RPMI8226 (cell line): ENCODE measurements at regions not wholly inside any gene's neighbourhood (a gene's known extent, or its start where the extent isn't known, plus 50 kb on each side); places are given as distances from the start of the nearest gene placed in this dataset.
"Not testable (repeated sequence)": the region's sequence is repeated elsewhere in the genome, so short reads cannot be mapped to it uniquely, and the experiment has no call there.

Source experiments
- DNase-seq: peaks from one replicate; pipeline ENCODE4 v3.0.0-alpha.2; 2015

DNA sequence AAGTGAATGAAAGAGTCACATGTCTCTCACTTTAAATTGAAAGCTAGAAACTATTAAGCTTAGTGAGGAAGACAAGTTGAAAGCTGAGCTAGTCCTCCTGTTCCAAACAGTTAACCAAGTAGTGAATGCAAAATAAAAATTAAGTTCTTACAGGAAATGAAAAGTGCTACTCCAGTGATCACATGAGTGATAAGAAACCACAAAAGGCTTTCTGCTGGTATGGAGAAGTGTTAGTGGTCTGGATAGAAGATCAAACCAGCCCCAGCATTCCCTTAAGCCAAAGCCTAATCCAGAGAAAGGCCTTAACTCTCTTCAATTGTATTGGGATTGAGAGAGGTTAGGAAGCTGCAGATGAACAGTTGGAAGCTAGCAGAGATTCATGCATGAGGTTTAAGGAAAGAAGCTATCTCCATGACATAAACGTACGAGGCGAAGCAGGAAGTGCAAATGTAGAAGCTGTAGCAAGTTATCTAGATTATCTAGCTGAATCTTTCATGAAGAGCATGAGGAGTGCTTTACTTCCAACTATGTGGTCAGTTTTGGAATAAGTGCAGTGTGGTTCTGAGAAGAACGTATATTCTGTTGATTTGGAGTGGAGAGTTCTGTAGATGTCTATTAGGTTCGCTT is 261.6 kb downstream of the MDFIC start:
- no peak for DNase-seq

DNA sequence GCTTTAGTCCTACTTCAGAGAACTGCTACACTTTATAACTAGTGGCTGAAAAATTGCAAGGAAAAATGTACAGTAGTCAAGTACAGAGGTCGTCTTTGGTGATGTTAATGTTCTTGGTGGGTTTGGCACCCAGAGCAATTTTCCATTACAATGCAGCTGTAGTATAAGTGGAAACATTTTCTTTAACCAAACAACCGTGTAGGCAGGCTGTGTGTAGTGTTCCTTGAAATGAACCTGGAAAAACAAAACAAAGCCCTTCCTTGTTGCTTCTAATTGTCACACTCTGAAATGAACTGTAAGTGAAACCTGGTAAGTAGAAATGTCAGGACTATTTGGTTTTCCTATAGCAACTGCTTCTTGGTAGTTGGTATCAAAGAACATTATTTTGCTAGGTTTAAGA is 256.9 kb downstream of the MDFIC start:
- DNase-seq = no peak

DNA sequence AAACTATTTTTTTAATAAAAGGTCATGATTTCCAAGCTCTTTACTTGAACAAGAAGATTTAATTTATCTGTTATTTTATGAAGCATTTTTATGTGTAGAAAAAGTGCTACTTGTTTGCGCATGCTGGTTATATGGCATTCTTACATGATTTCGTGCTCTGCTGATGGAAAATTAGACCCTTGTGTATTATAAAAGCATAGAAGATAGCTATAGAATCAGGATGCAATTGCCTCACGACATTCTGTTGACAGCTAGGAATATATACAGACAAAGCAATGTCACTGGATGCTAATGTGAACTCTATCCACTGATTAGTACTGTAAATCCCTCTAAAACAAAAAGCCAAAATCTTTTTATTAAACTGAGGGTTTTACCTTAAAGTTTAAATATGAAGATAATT is 255.9 kb downstream of the MDFIC start:
- no peak for DNase-seq

DNA sequence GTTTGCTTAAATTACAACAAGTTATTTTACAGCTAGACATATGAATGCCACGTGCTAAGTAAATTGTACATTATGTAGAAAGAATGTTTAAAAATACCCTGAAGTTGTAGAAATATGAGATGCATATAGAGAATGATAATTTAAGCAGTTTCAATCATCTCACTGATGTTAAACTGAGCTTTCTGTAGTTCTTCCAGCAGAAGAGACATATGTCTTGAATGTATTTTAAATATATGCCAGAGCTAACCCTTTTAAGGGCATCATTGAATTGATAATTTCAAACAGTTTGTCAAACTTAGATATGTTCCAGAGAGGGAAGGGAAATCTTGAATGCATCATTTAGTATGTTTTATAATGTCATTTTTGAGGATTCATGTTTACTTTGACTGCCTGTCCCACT is 255.2 kb downstream of the MDFIC start:
- no peak for DNase-seq

DNA sequence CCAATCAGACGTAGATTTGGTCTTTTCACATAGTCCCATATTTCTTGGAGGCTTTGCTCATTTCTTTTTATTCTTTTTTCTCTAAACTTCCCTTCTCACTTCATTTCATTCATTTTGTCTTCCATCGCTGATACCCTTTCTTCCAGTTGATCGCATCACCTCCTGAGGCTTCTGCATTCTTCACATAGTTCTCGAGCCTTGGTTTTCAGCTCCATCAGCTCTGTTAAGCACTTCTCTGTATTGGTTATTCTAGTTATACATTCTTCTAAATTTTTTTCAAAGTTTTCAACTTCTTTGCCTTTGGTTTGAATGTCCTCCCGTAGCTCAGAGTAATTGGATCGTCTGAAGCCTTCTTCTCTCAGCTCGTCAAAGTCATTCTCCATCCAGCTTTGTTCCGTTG is 250.5 kb downstream of the MDFIC start:
- DNase-seq = not testable (repeated sequence)

DNA sequence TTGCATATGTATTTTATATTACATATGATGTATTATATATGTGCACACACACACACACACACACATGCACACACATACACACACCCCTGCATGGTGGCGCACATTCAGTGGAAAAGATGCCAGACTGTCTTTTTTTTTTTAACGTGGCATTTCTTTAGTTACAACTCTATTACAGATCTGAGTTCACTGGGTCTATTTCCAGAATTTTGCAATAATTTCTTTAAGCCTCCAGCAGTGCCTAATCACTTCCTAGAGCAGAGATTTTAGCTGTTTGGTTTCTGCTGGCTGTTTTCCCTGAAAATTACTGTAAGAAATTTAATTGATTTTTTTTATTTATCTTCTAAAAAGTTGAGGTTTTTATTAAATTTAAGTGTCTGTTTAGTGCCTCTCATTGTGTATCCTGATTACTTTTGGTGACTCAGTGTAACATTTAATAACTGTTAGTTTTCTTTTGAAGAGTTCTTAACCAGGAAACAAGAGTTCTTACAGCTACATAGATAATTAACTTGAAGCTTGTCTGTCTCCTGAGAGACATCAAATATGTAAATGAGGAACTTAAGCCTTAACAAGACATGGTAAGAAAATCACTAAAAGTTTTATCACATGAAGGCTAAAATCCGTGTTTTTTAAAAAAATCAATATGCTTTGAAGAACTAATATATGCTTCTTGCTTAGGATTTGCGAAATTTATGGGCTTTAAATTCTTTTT is 232.0 kb downstream of the MDFIC start:
- DNase-seq = no peak

DNA sequence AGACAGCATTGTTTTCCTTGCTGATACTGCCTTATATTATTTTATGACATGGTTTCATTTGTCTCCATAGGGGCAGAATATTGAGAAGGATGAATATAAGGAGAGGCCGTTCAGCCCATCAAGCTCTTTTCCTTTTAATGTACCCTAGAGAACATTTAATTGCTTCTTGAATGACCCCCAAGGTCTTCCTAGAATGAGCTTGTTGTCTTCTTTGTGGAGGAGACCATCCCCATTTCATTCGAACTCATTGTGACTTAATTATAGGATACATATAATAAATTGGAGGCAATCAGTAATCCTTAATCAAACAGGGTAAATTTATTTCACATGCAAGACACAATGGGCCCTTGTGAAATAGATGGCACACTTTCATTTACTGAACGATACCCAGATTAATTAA is 231.3 kb downstream of the MDFIC start:
- DNase-seq = no peak

DNA sequence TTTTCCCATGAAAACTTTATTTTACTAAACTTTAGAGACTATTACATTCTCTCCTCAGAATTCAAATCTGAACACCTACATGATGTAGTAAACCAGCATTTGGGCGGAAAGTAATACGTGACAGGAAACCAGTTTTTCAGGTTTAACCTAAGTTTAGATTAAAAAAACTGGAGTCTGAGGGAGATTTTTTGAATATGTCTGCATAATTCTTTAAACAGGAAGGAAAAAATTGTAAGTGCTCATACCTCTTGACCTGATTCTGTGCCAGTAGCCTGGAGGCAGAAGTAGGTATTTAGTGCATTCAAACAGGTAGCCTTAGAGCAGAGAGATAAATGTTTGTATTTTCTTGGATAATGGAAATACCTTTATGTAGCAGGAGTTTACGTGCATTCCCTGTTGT is 224.3 kb downstream of the MDFIC start:
- peak; percentile 42 for DNase-seq

DNA sequence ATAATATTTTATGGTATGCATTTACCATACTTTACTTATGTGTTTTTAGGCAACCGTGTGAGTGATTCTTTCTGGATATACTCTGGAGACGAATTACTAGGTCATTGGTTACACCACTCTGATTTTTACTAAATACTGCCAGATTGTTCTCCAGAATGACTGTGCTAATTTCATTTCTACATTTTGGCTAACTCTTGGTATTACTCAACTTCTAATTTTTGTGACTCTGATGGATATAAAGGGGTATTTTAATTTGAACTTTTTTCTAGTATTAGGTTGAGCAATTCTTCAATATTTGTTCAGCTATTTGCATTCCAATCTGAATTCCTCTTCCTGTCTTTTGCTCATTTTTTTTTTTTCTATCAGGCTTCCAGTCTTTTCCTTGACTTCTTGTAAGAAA is 223.6 kb downstream of the MDFIC start:
- DNase-seq = no peak

DNA sequence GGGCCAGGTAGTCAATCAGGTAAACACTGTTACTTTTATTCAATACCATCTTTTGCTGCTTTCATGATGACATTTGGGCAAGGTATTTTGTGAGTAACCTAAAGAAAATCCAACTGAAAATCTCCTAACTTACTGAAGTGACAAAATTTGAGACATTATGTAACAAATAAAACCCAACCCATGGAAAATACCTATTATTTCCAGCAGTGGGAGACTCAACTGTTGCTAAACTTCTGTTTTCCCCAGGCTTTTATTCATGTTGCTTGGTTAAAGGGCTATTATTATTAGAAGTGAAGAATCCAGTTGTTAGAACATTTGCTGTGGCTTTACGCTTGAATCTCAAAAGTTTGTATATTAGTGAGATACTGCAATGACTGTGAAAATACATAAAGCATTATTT is 215.9 kb downstream of the MDFIC start:
- DNase-seq = no peak

DNA sequence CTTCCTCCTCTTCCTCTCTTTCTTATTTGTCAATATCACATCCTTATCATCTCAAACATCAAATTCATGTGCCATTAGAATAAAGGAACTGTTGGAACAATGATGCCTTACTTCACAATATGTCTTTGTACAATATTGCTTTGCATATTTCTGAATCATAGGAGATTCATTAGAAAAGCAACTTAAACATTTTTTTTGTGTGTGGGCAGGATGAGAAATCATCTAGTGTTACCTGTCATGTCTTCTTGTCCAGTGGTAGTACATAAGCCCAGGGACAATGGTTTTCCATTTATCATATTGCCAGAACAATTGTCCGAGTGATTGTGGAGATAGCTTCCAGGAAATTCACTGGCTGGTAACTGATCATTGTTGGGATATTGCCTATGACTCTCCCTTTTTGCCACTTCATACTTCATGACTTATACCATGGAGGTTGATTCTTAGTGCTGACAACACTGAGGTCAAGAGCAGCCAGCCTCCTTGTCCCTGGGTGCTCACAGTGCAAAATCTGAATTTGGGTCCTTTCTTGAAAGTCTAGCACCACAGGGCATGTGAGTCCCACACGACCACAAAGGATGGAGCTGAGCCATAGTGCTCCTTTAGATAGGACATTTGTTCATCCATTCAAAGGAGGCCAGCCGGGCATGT is 215.0 kb downstream of the MDFIC start:
- no peak for DNase-seq

DNA sequence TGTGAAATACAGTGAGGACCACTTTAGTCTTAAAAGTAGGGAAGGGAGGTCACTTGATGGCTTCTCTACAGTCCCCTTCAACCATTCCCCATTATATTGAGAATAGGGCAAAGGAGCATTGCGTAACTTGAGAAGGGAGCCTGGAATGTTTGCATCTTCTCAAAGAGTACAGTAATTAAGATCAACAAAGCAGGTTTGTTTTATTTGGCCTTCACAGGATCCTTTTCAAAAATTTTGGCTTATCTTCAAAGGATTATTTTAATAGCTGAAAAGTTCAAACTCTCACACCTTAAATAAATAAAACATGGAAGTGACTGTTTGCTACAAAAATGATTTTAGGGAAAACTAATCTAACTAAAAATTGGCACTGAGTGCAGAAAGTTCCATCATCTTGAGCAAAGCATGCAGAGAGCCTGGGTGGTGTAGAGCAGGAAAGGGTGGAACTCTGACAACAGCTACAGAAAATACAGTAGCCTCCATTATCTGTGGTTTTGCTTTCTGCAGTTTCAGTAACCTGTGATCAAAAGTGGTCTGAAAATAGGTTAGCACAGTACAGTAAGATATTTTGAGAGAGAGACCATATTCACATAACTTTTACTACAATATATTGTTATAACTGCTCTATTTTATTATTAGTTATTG is 214.0 kb downstream of the MDFIC start:
- no peak for DNase-seq

DNA sequence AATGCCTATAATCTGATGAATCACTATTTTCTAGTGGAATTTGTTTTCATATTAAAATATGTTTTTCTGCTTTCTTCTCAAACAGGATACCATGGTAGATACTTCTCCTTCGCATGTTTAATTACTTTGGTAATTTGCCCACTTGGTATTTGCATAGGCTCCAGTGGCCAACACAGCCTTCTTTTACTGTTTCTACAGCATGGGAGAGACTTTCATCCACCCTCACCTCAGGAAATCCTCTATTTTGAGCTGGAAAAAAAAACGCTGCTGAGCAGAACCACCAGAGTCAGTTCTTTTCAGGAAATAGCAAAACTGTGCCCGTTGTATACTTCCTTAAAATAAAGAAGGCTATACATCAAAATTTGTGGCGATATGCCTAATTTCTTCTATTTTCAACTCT is 213.3 kb downstream of the MDFIC start:
- no peak for DNase-seq

DNA sequence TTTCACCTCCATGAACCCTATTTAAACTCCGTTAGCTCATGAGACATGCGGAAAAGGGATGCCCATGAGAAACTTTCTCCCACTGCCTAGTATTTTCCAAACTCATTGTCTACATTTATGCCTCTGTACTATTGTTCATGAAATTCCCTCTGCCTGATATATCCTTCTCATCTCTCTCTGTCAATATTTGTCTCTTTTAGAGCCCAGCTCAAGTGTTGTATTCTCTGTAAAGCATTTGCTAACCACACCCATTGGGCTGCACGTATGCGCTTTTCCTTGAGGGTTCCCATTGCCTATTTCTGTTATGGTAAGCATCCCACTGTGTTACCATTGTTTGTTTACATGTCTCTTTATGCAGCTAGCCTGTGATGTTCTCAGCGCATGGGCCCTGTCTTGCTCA is 211.4 kb downstream of the MDFIC start:
- DNase-seq = no peak

DNA sequence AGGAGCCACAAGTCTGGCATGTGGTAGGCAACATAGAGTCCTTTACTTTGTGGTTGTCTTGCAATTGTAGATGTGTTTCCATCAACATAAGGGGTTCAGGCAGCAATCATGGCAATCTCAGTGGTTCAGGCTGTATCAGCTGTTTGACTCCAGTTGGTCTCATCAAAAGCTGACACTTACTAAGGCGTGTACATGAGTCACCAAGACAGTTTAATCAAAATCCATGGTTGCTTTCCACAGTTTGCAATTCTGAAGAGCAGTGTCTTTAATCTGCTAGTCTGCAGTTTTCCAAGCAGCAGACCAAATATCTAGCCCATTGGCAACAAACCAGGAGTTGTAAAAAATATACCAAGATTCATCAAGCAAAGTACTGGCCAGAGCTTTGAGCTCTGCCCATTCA is 210.2 kb downstream of the MDFIC start:
- no peak for DNase-seq

DNA sequence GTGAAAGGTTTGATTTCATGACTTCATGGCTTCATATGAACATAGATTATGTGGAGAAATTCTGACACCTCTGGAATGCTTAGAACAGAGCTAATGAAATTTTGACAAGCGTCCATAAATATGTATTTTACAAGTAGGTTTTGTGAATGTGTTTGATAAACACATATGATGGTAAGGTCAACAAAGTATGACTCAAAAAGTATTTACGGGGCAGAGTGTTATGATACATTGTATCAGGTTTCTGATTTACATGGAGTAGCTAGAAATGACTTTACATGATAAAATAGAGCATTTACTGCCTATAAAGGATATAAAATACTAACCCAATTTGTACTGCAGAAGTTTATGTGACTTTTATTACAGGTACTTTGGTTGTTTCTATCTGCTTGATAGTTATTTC is 206.3 kb downstream of the MDFIC start:
- no peak for DNase-seq

DNA sequence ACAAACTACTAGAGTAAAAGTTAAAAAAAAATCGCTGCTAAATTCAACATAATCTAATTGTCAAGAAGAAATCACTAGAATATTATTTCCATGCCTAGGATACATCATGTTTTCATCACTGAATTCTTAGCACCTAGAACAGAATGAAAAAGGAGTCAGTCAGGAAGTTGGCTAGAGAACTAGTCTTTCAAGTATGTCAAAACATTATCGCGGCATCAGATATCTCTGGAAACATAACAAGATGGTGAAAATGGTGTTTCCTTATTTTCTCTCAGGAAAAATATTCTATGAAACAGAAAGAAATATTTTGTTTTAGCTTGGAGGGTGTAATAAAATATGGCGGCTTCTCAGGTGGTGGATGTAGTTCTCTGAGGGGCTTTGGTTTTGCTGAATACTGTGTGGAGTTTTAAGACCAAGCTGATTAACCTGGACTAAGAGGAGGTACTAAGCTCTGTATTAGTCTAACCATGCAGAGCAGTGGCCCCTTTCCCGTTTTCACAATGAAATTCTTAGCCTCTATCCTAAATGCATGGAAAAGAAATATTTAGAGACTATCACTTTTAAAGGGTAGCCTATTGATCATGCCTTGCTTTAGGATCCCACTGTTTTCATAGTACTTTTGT is 205.6 kb downstream of the MDFIC start:
- no peak for DNase-seq

DNA sequence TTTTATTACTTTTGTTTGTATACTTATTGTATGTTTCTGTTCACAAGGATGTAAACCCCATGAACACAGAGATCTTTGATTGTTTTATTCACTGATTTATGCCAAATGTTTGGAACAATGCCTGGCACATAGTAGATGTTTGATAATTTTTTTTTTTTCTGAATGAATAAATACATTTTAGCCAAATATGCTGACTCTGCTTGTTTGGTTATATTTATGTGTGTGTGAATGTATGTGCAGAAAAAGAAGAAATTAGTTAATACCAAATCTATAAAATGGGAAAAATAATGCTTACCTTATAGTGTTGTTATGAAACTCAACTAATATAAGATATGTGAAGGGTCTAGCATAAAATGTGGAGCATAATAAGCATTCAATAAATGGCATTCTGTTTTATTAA is 203.9 kb downstream of the MDFIC start:
- no peak for DNase-seq

DNA sequence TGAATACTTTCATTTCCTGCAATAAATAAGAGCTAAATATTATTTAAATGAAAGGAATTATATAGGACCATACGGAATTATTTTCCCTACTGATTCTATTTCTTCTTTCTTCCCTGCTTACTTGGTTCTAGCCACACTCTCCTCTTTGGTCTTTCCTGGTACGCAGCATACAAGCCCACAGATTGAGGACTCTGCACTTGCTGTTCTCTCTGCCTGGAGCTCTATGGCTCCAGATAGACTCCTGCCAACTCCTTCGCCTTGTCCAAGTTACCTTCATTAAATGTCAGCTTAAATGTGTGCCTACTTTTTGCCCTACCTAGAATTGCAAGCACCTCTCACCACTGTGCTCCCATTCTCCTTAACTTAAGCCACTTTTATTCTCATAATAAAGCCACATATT is 203.4 kb downstream of the MDFIC start:
- no peak for DNase-seq

DNA sequence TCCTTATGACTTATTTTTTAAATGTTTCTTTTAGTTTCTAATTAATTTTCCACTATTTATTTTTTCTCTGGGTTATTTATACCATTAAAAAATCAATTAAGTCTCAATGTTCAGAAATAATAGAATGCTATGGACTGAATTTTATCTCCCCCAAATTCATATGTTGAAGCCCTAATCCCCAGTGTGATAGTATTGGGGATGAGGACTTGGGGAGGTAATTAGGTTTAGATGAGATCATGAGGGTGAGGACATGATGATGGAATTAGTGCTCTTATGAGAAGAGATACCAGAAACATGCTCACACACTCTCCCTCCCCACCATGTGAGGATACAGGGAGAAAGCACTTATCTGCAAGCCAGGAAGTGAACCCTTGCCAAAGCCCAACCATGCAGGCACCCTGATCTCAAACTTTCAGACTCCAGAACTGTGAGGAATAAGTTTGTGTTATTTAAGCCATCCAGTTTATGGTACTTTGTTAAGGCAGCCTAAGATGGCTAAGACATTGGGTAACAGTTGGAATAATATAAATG is 202.6 kb downstream of the MDFIC start:
- DNase-seq = no peak

DNA sequence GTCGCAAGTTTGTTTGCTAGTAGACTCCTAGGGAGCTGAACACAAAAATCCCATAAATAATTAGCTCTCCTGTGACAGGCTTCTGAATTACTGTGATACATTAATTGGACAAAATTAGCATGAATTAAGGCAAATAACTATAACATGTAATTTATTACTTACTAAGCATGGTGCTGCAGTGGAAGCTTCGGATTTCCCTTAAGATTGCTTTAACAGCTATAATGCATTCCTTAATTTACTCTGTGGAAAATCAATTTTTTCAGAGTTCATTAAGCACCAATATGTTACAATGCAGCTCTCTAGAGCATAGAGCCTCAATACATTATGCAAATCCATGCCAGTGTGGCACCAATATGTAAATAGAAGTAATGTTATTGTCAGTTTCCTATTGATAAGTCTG is 201.5 kb downstream of the MDFIC start:
- DNase-seq = no peak

DNA sequence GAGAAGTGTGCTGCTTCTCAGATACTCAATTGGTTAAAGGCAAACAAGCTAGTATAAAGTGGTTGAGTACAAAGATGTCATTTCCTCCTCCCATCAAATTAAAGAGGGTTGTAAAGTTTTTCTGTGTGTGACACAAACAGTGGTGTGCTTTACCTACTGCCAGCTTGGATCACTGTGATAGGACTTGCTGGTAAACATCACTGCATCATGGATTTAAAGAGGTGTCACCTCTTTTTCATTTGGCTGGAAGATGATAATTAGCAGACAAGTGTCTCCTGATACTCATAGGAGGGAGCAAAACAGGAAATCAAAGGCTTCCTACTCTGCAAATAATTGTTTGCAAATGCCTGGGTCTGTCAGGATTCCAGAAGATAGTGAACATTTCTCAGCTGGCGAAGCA is 200.5 kb downstream of the MDFIC start:
- no peak for DNase-seq

DNA sequence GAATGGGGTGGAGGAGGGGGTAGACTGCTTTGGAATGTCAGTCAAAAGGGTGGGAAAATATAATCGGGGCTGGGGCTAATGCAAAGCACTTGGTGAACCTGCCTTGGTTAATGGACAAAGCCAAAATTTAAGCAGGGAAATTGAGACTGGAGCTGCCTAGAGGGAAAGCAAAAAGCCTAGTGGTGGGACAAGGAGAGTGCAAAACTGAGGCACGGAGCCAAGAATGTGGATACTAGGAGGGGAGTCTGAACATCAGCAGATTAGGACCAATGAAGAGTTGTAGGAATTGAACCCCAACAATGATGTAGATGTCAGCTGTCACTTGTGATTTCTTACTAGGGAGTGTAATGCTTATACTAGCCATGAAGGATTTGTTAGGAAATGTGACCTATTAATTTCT is 195.9 kb downstream of the MDFIC start:
- no peak for DNase-seq
